Keratinocyte (primary cell): ENCODE measurements at regions not wholly inside any gene's neighbourhood (a gene's known extent, or its start where the extent isn't known, plus 50 kb on each side); places are given as distances from the start of the nearest gene placed in this dataset.

Experiments used
- EZH2 ChIP-seq: IDR thresholded peaks from one replicate; pipeline ENCODE4 v1.6.1; 2012; ENCODE audit warnings: inconsistent platforms, mild to moderate bottlenecking, low read length, moderate library complexity
- TF ChIP-seq, protein P1 (sequence below), 3 experiments: IDR thresholded peaks in 1 of 3; conservative IDR thresholded peaks in 1 of 3; optimal IDR thresholded peaks in 1 of 3; 2 replicates in 2 of 3; 3 replicates in 1 of 3; pipeline versions ENCODE3 to v1.5.1; 2011; ENCODE audit warnings: low read length in 3 of 3, mild to moderate bottlenecking in 3 of 3, moderate library complexity in 2 of 3, control low read depth in 1 of 3, inconsistent platforms in 1 of 3; ENCODE audit not compliant: insufficient read depth in 2 of 3; ENCODE audit errors: extremely low read depth in 1 of 3

DNA sequence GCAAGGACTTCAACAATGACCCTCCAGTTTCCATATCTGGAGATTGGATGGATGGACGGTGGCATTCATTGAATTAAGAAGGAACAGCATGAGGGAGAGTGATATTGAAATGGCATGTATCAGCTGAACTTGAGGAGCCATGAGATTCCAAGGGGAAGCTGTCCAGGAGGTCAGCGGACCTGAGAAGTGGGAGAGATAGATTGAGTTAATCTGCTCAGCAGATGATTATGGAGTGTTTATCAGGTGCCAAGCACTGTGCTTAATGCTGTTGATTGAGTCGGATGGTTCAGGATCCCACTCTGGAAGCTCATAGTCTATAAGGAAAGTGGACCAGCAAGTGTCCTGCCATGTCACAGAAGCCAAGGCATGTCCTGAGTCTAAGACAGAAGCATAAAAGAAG, 581.3 kb downstream of the INSC start:
- no peak for TF ChIP-seq EZH2
- TF ChIP-seq, protein P1, sequence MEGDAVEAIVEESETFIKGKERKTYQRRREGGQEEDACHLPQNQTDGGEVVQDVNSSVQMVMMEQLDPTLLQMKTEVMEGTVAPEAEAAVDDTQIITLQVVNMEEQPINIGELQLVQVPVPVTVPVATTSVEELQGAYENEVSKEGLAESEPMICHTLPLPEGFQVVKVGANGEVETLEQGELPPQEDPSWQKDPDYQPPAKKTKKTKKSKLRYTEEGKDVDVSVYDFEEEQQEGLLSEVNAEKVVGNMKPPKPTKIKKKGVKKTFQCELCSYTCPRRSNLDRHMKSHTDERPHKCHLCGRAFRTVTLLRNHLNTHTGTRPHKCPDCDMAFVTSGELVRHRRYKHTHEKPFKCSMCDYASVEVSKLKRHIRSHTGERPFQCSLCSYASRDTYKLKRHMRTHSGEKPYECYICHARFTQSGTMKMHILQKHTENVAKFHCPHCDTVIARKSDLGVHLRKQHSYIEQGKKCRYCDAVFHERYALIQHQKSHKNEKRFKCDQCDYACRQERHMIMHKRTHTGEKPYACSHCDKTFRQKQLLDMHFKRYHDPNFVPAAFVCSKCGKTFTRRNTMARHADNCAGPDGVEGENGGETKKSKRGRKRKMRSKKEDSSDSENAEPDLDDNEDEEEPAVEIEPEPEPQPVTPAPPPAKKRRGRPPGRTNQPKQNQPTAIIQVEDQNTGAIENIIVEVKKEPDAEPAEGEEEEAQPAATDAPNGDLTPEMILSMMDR (optimal IDR thresholded peaks at IDR 0.05 in 1 of 3, IDR thresholded peaks at IDR 0.05 in 1 of 3, conservative IDR thresholded peaks at IDR 0.05 in 1 of 3; ENCODE audit: extremely low read depth in 1 of 3, insufficient read depth in 2 of 3, low read length in 3 of 3), result no peak
